ENCODE measurements at regions not wholly inside any gene's neighbourhood (a gene's known extent, or its start where the extent isn't known, plus 50 kb on each side); places are given as distances from the start of the nearest gene placed in this dataset.

GRCh38 chr14:87829543-87829942 is 163.4 kb downstream of the GALC start:
- TF ChIP-seq CTCF (conservative IDR thresholded peaks at IDR 0.05; ENCODE audit: low read depth in 2 of 2) = no peak
- TF ChIP-seq REST (IDR thresholded peaks at IDR 0.05; ENCODE audit: unreplicated experiment) = no peak
- TF ChIP-seq JUNB (IDR thresholded peaks at IDR 0.05; ENCODE audit: unreplicated experiment) = no peak
- TF ChIP-seq CREB1 (CRISPR knock-in tag; IDR thresholded peaks at IDR 0.05; ENCODE audit: low read depth) = no peak

Data from GM23338 (cell line).